ENCODE measurements at regions not wholly inside any gene's neighbourhood (a gene's known extent, or its start where the extent isn't known, plus 50 kb on each side); places are given as distances from the start of the nearest gene placed in this dataset.

DNA sequence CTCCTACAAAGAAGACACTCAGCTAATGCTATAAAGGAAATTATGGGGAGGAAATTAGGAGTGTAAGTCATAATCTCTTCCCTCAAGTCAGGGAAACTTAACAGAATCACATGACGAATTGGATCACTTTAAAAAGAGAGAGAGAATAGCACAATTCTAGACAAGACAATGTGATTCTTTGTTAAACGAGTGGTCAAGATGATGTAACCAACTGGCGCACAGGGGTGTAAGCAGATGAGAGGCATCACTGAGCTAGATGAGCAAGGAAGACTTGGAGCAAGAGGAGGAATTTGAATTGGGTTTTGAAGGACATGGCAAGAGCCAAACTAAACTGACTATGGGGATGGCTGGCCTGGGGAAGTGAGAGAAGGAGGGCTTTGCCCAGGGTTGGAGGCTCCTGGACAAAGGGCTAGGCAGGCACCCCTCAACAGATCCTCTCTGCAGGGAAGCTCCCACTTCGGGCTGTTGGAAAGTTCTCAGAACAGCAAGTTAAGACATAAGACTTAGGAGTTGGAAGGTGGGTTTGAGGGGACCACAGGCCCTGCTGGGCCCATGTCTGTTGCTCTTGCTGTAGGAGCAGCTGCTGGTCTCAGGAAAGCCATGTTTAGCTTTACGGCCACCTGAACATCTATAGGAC lies 123.9 kb upstream of the GRIK3 start:
- Histone ChIP-seq H3K9me3 (ENCODE audit: control insufficient read depth, low read depth, low read length) (no peaks in the 10 kb centered on the region), H3K36me3 (ENCODE audit: control insufficient read depth, insufficient read depth, low read length) (no peaks in the 10 kb centered on the region), H3K4me1 (ENCODE audit: control insufficient read depth, insufficient read depth, low read length) (no peaks in the 10 kb centered on the region), H3K27ac (ENCODE audit: low read length) (no peak overlapping the region), H3K27me3 (ENCODE audit: control insufficient read depth, insufficient read depth, low read length) (no peaks in the 10 kb centered on the region), H3K4me3 (ENCODE audit: low read length) (no peak overlapping the region)
- no peak for DNase-seq
- WGBS (ENCODE audit: insufficient coverage, low lambda C conversion rate): 73% methylated on average over 3 of the region's 5 CpGs

DNA sequence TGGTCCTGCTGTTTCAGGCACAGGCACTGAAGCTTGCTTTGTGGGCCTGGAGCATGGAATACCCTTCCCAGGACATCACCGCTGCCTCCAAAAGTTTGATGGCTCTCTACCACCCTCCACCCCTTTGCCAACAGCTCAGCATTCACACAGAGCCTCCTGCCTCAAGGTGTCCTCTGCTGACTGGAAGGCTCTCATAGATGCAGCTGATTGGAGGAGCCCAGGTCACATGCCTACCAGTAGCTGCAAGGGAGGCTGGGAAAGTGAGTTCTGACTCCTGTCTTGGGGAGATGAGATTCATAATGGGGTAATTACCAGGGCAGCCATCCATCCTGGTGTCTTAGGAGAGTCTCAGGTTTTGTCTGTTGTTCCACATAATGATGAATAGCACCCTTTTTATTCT lies 124.8 kb upstream of the GRIK3 start:
- no peaks in the 10 kb centered on the region for H3K4me1 ChIP-seq (ENCODE audit: control insufficient read depth, insufficient read depth, low read length)
- H3K27ac ChIP-seq (ENCODE audit: low read length): no peak overlapping the region
- H3K36me3 ChIP-seq (ENCODE audit: control insufficient read depth, insufficient read depth, low read length): no peaks in the 10 kb centered on the region
- H3K27me3 ChIP-seq (ENCODE audit: control insufficient read depth, insufficient read depth, low read length): no peaks in the 10 kb centered on the region
- DNase-seq: no peak
- no peak overlapping the region for H3K4me3 ChIP-seq (ENCODE audit: low read length)
- no peaks in the 10 kb centered on the region for H3K9me3 ChIP-seq (ENCODE audit: control insufficient read depth, low read depth, low read length)
- 83% methylated on average over 1 of the region's 1 CpG for WGBS (ENCODE audit: insufficient coverage, low lambda C conversion rate)

- Histone ChIP-seq H3K36me3 (ENCODE audit: control insufficient read depth, insufficient read depth, low read length) (no peaks in the 10 kb centered on the region), H3K4me1 (ENCODE audit: control insufficient read depth, insufficient read depth, low read length) (no peaks in the 10 kb centered on the region), H3K9me3 (ENCODE audit: control insufficient read depth, low read depth, low read length) (no peaks in the 10 kb centered on the region), H3K27me3 (ENCODE audit: control insufficient read depth, insufficient read depth, low read length) (no peaks in the 10 kb centered on the region), H3K4me3 (ENCODE audit: low read length) (no peak overlapping the region), H3K27ac (ENCODE audit: low read length) (no peak overlapping the region)
- WGBS (ENCODE audit: insufficient coverage, low lambda C conversion rate): 100% methylated on average over 2 of the region's 2 CpGs
- no peak for DNase-seq
These were observed 126.9 kb upstream of the GRIK3 start for GRCh38 chr1:37161171-37161570.

- Histone ChIP-seq H3K9me3 (ENCODE audit: control insufficient read depth, low read depth, low read length) (no peaks in the 10 kb centered on the region), H3K4me3 (ENCODE audit: low read length) (no peak overlapping the region), H3K4me1 (ENCODE audit: control insufficient read depth, insufficient read depth, low read length) (no peaks in the 10 kb centered on the region), H3K27ac (ENCODE audit: low read length) (no peak overlapping the region), H3K27me3 (ENCODE audit: control insufficient read depth, insufficient read depth, low read length) (no peaks in the 10 kb centered on the region), H3K36me3 (ENCODE audit: control insufficient read depth, insufficient read depth, low read length) (no peaks in the 10 kb centered on the region)
- no peak for DNase-seq
These were observed 127.7 kb upstream of the GRIK3 start for GRCh38 chr1:37162059-37162458.

GRCh38 chr1:37166005-37166404 lies 131.7 kb upstream of the GRIK3 start:
- no peak overlapping the region for H3K27ac ChIP-seq (ENCODE audit: low read length)
- no peaks in the 10 kb centered on the region for H3K36me3 ChIP-seq (ENCODE audit: control insufficient read depth, insufficient read depth, low read length)
- H3K4me3 ChIP-seq (ENCODE audit: low read length): no peak overlapping the region
- no peaks in the 10 kb centered on the region for H3K4me1 ChIP-seq (ENCODE audit: control insufficient read depth, insufficient read depth, low read length)
- no peak for DNase-seq
- no peaks in the 10 kb centered on the region for H3K9me3 ChIP-seq (ENCODE audit: control insufficient read depth, low read depth, low read length)
- WGBS (ENCODE audit: insufficient coverage, low lambda C conversion rate): 83% methylated on average over 1 of the region's 2 CpGs
- no peaks in the 10 kb centered on the region for H3K27me3 ChIP-seq (ENCODE audit: control insufficient read depth, insufficient read depth, low read length)

DNA sequence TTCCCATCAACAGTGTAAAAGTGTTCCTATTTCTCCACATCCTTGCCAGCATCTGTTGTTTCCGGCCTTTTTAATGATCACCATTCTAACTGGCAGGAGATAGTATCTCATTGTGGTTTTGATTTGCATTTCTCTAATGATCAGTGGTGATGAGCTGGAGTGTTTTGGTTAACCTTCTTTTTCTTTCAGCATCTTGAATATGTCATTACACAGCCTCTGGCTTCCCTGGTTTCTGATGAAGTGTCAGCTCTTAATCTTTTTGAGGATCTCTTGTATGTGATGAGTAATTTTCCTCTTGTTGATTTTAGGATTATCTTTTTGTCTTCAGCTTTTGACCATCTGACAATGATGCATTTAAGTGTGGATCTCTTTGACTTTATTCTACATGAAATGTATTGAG lies 133.2 kb upstream of the GRIK3 start:
- H3K27me3 ChIP-seq (ENCODE audit: control insufficient read depth, insufficient read depth, low read length): no peaks in the 10 kb centered on the region
- DNase-seq: no peak
- H3K4me1 ChIP-seq (ENCODE audit: control insufficient read depth, insufficient read depth, low read length): no peaks in the 10 kb centered on the region
- WGBS (ENCODE audit: insufficient coverage, low lambda C conversion rate): 83% methylated on average over 1 of the region's 1 CpG
- H3K36me3 ChIP-seq (ENCODE audit: control insufficient read depth, insufficient read depth, low read length): no peaks in the 10 kb centered on the region
- no peak overlapping the region for H3K27ac ChIP-seq (ENCODE audit: low read length)
- no peaks in the 10 kb centered on the region for H3K9me3 ChIP-seq (ENCODE audit: control insufficient read depth, low read depth, low read length)
- H3K4me3 ChIP-seq (ENCODE audit: low read length): no peak overlapping the region

- no peaks in the 10 kb centered on the region for H3K36me3 ChIP-seq (ENCODE audit: control insufficient read depth, insufficient read depth, low read length)
- H3K9me3 ChIP-seq (ENCODE audit: control insufficient read depth, low read depth, low read length): no peaks in the 10 kb centered on the region
- 20% methylated on average over 1 of the region's 2 CpGs for WGBS (ENCODE audit: insufficient coverage, low lambda C conversion rate)
- no peaks in the 10 kb centered on the region for H3K4me1 ChIP-seq (ENCODE audit: control insufficient read depth, insufficient read depth, low read length)
- H3K27ac ChIP-seq (ENCODE audit: low read length): no peak overlapping the region
- H3K4me3 ChIP-seq (ENCODE audit: low read length): no peak overlapping the region
- no peaks in the 10 kb centered on the region for H3K27me3 ChIP-seq (ENCODE audit: control insufficient read depth, insufficient read depth, low read length)
- no peak for DNase-seq
These were observed 134.9 kb upstream of the GRIK3 start for GRCh38 chr1:37169241-37169640.

DNA sequence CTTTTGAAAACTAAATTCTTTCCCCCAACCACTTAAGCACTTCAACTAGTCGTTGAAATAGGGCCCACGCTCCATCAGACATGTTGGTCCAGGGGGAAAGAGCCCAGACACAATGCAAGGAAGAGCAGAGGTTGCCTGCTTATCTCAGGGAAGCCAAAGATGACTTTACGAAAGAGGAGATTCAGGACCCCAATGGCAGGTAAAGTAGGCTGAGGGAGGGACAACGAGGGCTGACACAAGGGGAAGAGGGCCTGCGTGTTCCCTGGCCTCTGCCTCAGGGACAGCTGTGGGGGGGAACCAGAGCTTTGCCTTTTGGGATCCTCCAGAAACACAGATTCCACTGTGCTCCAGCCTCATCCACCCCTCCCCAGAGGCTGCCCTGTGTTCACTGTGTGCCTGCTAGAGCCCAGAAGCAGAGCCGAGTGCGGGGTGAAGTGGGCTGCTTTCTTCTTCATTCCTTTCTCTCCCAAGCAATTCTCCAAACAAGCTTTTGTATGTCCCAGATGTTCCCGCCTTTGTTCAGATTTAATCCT lies 135.5 kb upstream of the GRIK3 start:
- 80% methylated on average over 1 of the region's 8 CpGs for WGBS (ENCODE audit: insufficient coverage, low lambda C conversion rate)

GRCh38 chr1:37171691-37172090 lies 137.4 kb upstream of the GRIK3 start:
- no peaks in the 10 kb centered on the region for H3K27me3 ChIP-seq (ENCODE audit: control insufficient read depth, insufficient read depth, low read length)
- H3K36me3 ChIP-seq (ENCODE audit: control insufficient read depth, insufficient read depth, low read length): no peaks in the 10 kb centered on the region
- H3K4me1 ChIP-seq (ENCODE audit: control insufficient read depth, insufficient read depth, low read length): no peaks in the 10 kb centered on the region
- H3K4me3 ChIP-seq (ENCODE audit: low read length): no peak overlapping the region
- no peaks in the 10 kb centered on the region for H3K9me3 ChIP-seq (ENCODE audit: control insufficient read depth, low read depth, low read length)
- no peak overlapping the region for H3K27ac ChIP-seq (ENCODE audit: low read length)
- DNase-seq: no peak
- WGBS (ENCODE audit: insufficient coverage, low lambda C conversion rate): no CpG with 5 or more reads among the region's 8 CpGs

More for the DNA sequence above, 135.5 kb upstream of the GRIK3 start:
- H3K9me3 ChIP-seq (ENCODE audit: control insufficient read depth, low read depth, low read length): no peaks in the 10 kb centered on the region
- no peaks in the 10 kb centered on the region for H3K27me3 ChIP-seq (ENCODE audit: control insufficient read depth, insufficient read depth, low read length)
- DNase-seq: no peak
- no peak overlapping the region for H3K4me3 ChIP-seq (ENCODE audit: low read length)
- H3K27ac ChIP-seq (ENCODE audit: low read length): no peak overlapping the region
- no peaks in the 10 kb centered on the region for H3K4me1 ChIP-seq (ENCODE audit: control insufficient read depth, insufficient read depth, low read length)
- no peaks in the 10 kb centered on the region for H3K36me3 ChIP-seq (ENCODE audit: control insufficient read depth, insufficient read depth, low read length)

GRCh38 chr1:37174341-37174740 lies 140.0 kb upstream of the GRIK3 start:
- no peaks in the 10 kb centered on the region for H3K36me3 ChIP-seq (ENCODE audit: control insufficient read depth, insufficient read depth, low read length)
- H3K9me3 ChIP-seq (ENCODE audit: control insufficient read depth, low read depth, low read length): no peaks in the 10 kb centered on the region
- no peak overlapping the region for H3K4me3 ChIP-seq (ENCODE audit: low read length)
- no CpG with 5 or more reads among the region's 3 CpGs for WGBS (ENCODE audit: insufficient coverage, low lambda C conversion rate)
- no peak for DNase-seq
- H3K27me3 ChIP-seq (ENCODE audit: control insufficient read depth, insufficient read depth, low read length): no peaks in the 10 kb centered on the region
- no peak overlapping the region for H3K27ac ChIP-seq (ENCODE audit: low read length)
- H3K4me1 ChIP-seq (ENCODE audit: control insufficient read depth, insufficient read depth, low read length): no peaks in the 10 kb centered on the region

DNA sequence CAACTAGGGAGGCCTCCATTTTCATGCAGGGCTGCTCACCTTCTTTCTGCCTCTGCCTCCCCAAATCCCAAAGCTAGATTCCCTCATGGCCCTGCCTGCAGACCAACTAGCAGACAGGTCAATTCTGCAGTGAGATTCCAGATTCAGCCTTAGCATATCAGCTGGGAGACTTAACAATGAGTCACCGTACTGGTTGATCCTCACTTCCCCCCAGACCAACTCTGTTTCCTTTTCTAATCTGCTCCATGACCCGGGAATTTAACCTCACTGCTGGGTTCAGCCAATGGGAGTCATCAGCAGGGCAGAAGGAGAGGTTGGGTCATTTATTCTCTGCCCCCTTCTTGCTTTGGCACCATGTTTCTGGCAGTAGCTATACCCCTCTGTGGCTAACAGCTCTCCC lies 140.6 kb upstream of the GRIK3 start:
- WGBS (ENCODE audit: insufficient coverage, low lambda C conversion rate): no CpG with 5 or more reads among the region's 2 CpGs
- Histone ChIP-seq H3K4me1 (ENCODE audit: control insufficient read depth, insufficient read depth, low read length) (no peaks in the 10 kb centered on the region), H3K27me3 (ENCODE audit: control insufficient read depth, insufficient read depth, low read length) (no peaks in the 10 kb centered on the region), H3K27ac (ENCODE audit: low read length) (no peak overlapping the region), H3K9me3 (ENCODE audit: control insufficient read depth, low read depth, low read length) (no peaks in the 10 kb centered on the region), H3K36me3 (ENCODE audit: control insufficient read depth, insufficient read depth, low read length) (no peaks in the 10 kb centered on the region), H3K4me3 (ENCODE audit: low read length) (no peak overlapping the region)
- no peak for DNase-seq

All from large intestine (tissue), 3 donors.